HCT116 (cell line): ENCODE measurements at regions not wholly inside any gene's neighbourhood (a gene's known extent, or its start where the extent isn't known, plus 50 kb on each side); places are given as distances from the start of the nearest gene placed in this dataset.

Experiments
- EZH2 ChIP-seq: fragments of 200-600 bp; sonication (generic); IDR thresholded peaks from 2 replicates; pipeline ENCODE4 v1.6.1; 2017; ENCODE audit warnings: antibody characterized with exemption, mixed run types
- POLR2A ChIP-seq: IDR thresholded peaks from 2 replicates; pipeline ENCODE4 v1.7.0; 2011; ENCODE audit warnings: borderline replicate concordance; ENCODE audit not compliant: insufficient read depth, insufficient read length; ENCODE audit errors: extremely low read depth
- TF ChIP-seq, protein P1 (sequence below), 3 experiments: fragments of 200-600 bp in 1 of 3; sonication (generic) in 1 of 3; IDR thresholded peaks in 2 of 3; conservative IDR thresholded peaks in 1 of 3; 2 replicates each; pipeline ENCODE4 v1.5.1; 2012 to 2017; ENCODE audit warnings: low read depth in 2 of 3, low read length in 2 of 3, antibody characterized with exemption in 1 of 3, borderline replicate concordance in 1 of 3, control low read depth in 1 of 3, mild to moderate bottlenecking in 1 of 3, mixed read lengths in 1 of 3, mixed run types in 1 of 3, moderate library complexity in 1 of 3; ENCODE audit not compliant: insufficient read depth in 1 of 3

DNA sequence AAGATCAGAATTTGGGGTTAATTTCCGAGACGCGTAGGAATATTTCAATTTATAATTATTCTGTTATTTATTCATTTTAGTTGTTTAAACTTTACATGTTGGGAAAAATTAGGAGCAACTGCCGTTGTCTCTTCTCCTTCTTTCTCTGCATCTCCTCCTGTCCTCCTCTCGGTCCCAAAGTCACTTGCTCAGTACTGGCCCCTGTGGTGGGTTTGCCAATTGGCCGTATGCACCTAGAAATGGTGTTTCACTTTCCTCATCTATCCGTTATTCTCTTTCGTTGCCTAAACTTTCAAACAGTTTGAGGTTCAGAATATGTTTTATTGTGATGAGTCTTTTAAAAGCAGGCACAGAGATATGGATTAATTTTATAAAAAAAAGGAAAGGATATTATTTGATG lies 517.9 kb downstream of the PLCL1 start:
- TF ChIP-seq POLR2A (no peak), EZH2 (no peak)
- TF ChIP-seq, protein P1, sequence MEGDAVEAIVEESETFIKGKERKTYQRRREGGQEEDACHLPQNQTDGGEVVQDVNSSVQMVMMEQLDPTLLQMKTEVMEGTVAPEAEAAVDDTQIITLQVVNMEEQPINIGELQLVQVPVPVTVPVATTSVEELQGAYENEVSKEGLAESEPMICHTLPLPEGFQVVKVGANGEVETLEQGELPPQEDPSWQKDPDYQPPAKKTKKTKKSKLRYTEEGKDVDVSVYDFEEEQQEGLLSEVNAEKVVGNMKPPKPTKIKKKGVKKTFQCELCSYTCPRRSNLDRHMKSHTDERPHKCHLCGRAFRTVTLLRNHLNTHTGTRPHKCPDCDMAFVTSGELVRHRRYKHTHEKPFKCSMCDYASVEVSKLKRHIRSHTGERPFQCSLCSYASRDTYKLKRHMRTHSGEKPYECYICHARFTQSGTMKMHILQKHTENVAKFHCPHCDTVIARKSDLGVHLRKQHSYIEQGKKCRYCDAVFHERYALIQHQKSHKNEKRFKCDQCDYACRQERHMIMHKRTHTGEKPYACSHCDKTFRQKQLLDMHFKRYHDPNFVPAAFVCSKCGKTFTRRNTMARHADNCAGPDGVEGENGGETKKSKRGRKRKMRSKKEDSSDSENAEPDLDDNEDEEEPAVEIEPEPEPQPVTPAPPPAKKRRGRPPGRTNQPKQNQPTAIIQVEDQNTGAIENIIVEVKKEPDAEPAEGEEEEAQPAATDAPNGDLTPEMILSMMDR (IDR thresholded peaks at IDR 0.05 in 2 of 3, conservative IDR thresholded peaks at IDR 0.05 in 1 of 3; ENCODE audit: borderline replicate concordance in 1 of 3, insufficient read depth in 1 of 3, low read depth in 2 of 3, low read length in 2 of 3), result peak in 2 of 3 experiments; percentile 51 to 76; a peak in 4 of 6 replicates
